Peyer's patch (tissue), 4 donors: ENCODE measurements at regions not wholly inside any gene's neighbourhood (a gene's known extent, or its start where the extent isn't known, plus 50 kb on each side); places are given as distances from the start of the nearest gene placed in this dataset.

ENCODE experiments used
- DNase-seq, 3 donors: peaks; one replicate each; pipeline ENCODE4 v3.0.0-alpha.2; 2017 to 2019
- H3K27ac ChIP-seq, 4 donors: fragments of 200-600 bp; sonication (generic); one replicate each; pipeline ENCODE4 v1.5.1; 2016 to 2019
- H3K27me3 ChIP-seq, 2 donors: fragments of 200-600 bp; sonication (generic); one replicate each; pipeline ENCODE4 v1.5.1; 2019
- H3K36me3 ChIP-seq, 3 donors: fragments of 200-600 bp; sonication (generic); one replicate each; pipeline ENCODE4 v1.5.1; 2016 to 2019
- H3K4me1 ChIP-seq, 4 donors: fragments of 200-600 bp; sonication (generic); one replicate each; pipeline ENCODE4 v1.5.1; 2016 to 2019
- H3K4me3 ChIP-seq, 4 donors: fragments of 200-600 bp; sonication (generic); 1 replicate in 3 of 4; 2 replicates in 1 of 4; pipeline ENCODE4 v1.5.1; 2016 to 2019; ENCODE audit warnings: mild to moderate bottlenecking in 1 of 4
- H3K9me3 ChIP-seq, 4 donors: fragments of 200-600 bp; sonication (generic); one replicate each; pipeline ENCODE4 v1.5.1; 2016 to 2019; ENCODE audit warnings: mild to moderate bottlenecking in 1 of 4
- CTCF ChIP-seq, 6 experiments: fragments of 450-650 bp in 4 of 6; fragments of 200-600 bp in 2 of 6; sonication (generic) in 1 of 6; IDR thresholded peaks; one replicate each; pipeline ENCODE4 v1.5.1; 2017 to 2019; ENCODE audit warnings: antibody characterized with exemption in 6 of 6, mild to moderate bottlenecking in 3 of 6, moderate library complexity in 1 of 6
- POLR2A ChIP-seq, 2 donors: fragments of 450-650 bp; IDR thresholded peaks; one replicate each; pipeline ENCODE4 v1.5.1; 2017; ENCODE audit warnings: antibody characterized with exemption in 2 of 2, mild to moderate bottlenecking in 2 of 2, moderate library complexity in 2 of 2

GRCh38 chr16:86996081-86996480 is 321.1 kb downstream of the C16orf95 start:
- no peak for DNase-seq
- Histone ChIP-seq H3K27me3 (no peaks in the 10 kb centered on the region), H3K36me3 (no peaks in the 10 kb centered on the region), H3K27ac (no peak overlapping the region), H3K9me3 (no peaks in the 10 kb centered on the region), H3K4me1 (no peaks in the 10 kb centered on the region), H3K4me3 (no peak overlapping the region)
- TF ChIP-seq POLR2A (IDR thresholded peaks at IDR 0.05) (no peak), CTCF (IDR thresholded peaks at IDR 0.05) (no peak)

- H3K27ac ChIP-seq: no peak overlapping the region
- H3K9me3 ChIP-seq: no peaks in the 10 kb centered on the region
- H3K4me3 ChIP-seq: no peak overlapping the region
- no peaks in the 10 kb centered on the region for H3K4me1 ChIP-seq
- DNase-seq: no peak
- H3K36me3 ChIP-seq: no peaks in the 10 kb centered on the region
- H3K27me3 ChIP-seq: no peaks in the 10 kb centered on the region
- no peak for TF ChIP-seq CTCF (IDR thresholded peaks at IDR 0.05)
- TF ChIP-seq POLR2A (IDR thresholded peaks at IDR 0.05): no peak
Observed at GRCh38 chr16:86997058-86997457, 320.1 kb downstream of the C16orf95 start.

- no peak for DNase-seq
- Histone ChIP-seq H3K4me3 (no peak overlapping the region), H3K36me3 (no peaks in the 10 kb centered on the region), H3K27ac (no peak overlapping the region), H3K4me1 (no peaks in the 10 kb centered on the region), H3K27me3 (no peaks in the 10 kb centered on the region), H3K9me3 (no peaks in the 10 kb centered on the region)
- no peak for TF ChIP-seq CTCF (IDR thresholded peaks at IDR 0.05)
- no peak for TF ChIP-seq POLR2A (IDR thresholded peaks at IDR 0.05)
Observed at GRCh38 chr16:86998196-86999001, 318.8 kb downstream of the C16orf95 start.

GRCh38 chr16:87000001-87000400 is 317.2 kb downstream of the C16orf95 start:
- TF ChIP-seq POLR2A (IDR thresholded peaks at IDR 0.05) (no peak), CTCF (IDR thresholded peaks at IDR 0.05) (no peak)
- H3K27ac ChIP-seq: no peak overlapping the region
- DNase-seq: no peak

GRCh38 chr16:87002717-87003413 is 314.3 kb downstream of the C16orf95 start:
- Histone ChIP-seq H3K4me3 (no peak overlapping the region), H3K36me3 (no peaks in the 10 kb centered on the region), H3K9me3 (no peaks in the 10 kb centered on the region), H3K4me1 (no peaks in the 10 kb centered on the region), H3K27ac (no peak overlapping the region), H3K27me3 (no peaks in the 10 kb centered on the region)
- no peak for TF ChIP-seq POLR2A (IDR thresholded peaks at IDR 0.05)
- TF ChIP-seq CTCF (IDR thresholded peaks at IDR 0.05): no peak
- DNase-seq: no peak

More at GRCh38 chr16:87000001-87000400, 317.2 kb downstream of the C16orf95 start:
- H3K4me1 ChIP-seq: no peaks in the 10 kb centered on the region
- H3K9me3 ChIP-seq: no peaks in the 10 kb centered on the region
- H3K36me3 ChIP-seq: no peaks in the 10 kb centered on the region
- no peak overlapping the region for H3K4me3 ChIP-seq
- H3K27me3 ChIP-seq: no peaks in the 10 kb centered on the region
